ENCODE measurements at regions not wholly inside any gene's neighbourhood (a gene's known extent, or its start where the extent isn't known, plus 50 kb on each side); places are given as distances from the start of the nearest gene placed in this dataset.

- DNase-seq: no peak
These were observed 97.1 kb downstream of the JCAD start for GRCh38 chr10:29962166-29962850.

GRCh38 chr10:29961351-29961750 lies 98.0 kb downstream of the JCAD start:
- no peak for DNase-seq

- no peak for DNase-seq
These were observed 99.1 kb downstream of the JCAD start for GRCh38 chr10:29960261-29960660.

- DNase-seq: no peak
These were observed 99.8 kb downstream of the JCAD start for GRCh38 chr10:29959586-29959985.

GRCh38 chr10:29958440-29958839 lies 100.9 kb downstream of the JCAD start:
- DNase-seq: no peak

- no peak for DNase-seq
These were observed 101.5 kb downstream of the JCAD start for GRCh38 chr10:29957907-29958331.

GRCh38 chr10:29957236-29957635 lies 102.2 kb downstream of the JCAD start:
- DNase-seq: no peak

GRCh38 chr10:29956335-29956924 lies 103.0 kb downstream of the JCAD start:
- no peak for DNase-seq

GRCh38 chr10:29955329-29955935 lies 104.0 kb downstream of the JCAD start:
- DNase-seq: no peak

GRCh38 chr10:29951441-29951931 lies 107.9 kb downstream of the JCAD start:
- peak; percentile 36 for DNase-seq

GRCh38 chr10:29950391-29950790 lies 109.0 kb downstream of the JCAD start:
- DNase-seq: peak; percentile 39

GRCh38 chr10:29949411-29950011 lies 109.9 kb downstream of the JCAD start:
- no peak for DNase-seq

- no peak for DNase-seq
These were observed 110.5 kb downstream of the JCAD start for GRCh38 chr10:29948881-29949355.

GRCh38 chr10:29947701-29948060 lies 111.7 kb downstream of the JCAD start:
- DNase-seq: no peak

GRCh38 chr10:29946953-29947700 lies 112.3 kb downstream of the JCAD start:
- DNase-seq: no peak

- DNase-seq: no peak
These were observed 112.8 kb downstream of the JCAD start for GRCh38 chr10:29946614-29946952.

- DNase-seq: no peak
These were observed 117.9 kb downstream of the JCAD start for GRCh38 chr10:29941476-29941875.

- DNase-seq: no peak
These were observed 126.4 kb downstream of the JCAD start for GRCh38 chr10:29932991-29933390.

GRCh38 chr10:29931833-29932232 lies 127.6 kb downstream of the JCAD start:
- no peak for DNase-seq

GRCh38 chr10:29929006-29929405 lies 130.4 kb downstream of the JCAD start:
- no peak for DNase-seq

GRCh38 chr10:29926693-29927048 lies 132.7 kb downstream of the JCAD start:
- DNase-seq: no peak

- DNase-seq: no peak
These were observed 133.4 kb downstream of the JCAD start for GRCh38 chr10:29925771-29926692.

Measured in activated CD8-positive, alpha-beta memory T cell treated with anti-CD3 and anti-CD28 coated beads, Interleukin-2, amount 50 U/mL, for 48 hours (primary cell).